GM18502 (cell line): ENCODE measurements at regions not wholly inside any gene's neighbourhood (a gene's known extent, or its start where the extent isn't known, plus 50 kb on each side); places are given as distances from the start of the nearest gene placed in this dataset.

Experiments
- ATAC-seq: cut with Tn5 transposase; IDR thresholded peaks from one replicate; pipeline ENCODE4 v1.9.1; 2021; ENCODE audit warnings: mild to moderate bottlenecking; ENCODE audit not compliant: unreplicated experiment, poor library complexity

- no peak for ATAC-seq
These were observed 863.9 kb downstream of the SUCLG1 start for GRCh38 chr2:83595121-83595690.

DNA sequence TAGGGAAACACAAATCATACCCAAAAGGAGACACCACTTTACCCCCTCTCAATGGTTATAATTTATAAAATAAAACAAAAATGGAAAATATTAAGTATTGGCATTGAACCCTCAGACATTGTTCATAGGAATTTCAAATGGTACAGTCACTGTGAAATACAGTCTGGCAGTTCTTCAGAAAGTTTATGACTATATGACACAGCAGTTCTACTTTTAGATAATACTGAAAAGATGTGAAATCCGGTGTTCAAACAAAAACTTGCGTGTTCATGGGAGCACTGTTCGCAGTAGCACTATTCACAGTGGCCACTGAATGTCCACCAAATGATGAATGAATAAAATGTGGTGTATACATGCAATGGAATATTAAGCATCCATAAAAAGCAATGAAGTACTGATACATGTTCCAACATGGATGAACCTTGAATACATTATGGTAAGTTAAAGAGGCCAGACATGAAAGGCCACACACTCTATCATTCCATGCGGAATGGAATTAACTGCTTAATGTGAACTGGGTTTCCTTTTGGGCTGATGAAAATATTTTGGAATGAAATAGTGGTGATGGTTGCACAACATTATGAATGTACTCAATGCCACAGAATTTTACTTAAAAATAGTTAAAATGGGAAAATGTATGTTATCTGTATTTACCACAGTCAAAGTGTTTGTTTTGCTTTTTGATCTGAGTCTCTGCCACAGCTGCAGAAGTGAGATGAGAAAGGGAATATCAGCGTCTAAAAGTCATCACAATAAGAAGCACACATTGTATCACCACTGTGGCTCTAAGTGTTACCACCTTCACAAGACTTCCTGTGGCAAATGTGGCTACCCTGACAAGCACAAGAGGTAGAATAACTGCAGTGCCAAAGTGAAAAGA is 864.6 kb downstream of the SUCLG1 start:
- no peak for ATAC-seq

DNA sequence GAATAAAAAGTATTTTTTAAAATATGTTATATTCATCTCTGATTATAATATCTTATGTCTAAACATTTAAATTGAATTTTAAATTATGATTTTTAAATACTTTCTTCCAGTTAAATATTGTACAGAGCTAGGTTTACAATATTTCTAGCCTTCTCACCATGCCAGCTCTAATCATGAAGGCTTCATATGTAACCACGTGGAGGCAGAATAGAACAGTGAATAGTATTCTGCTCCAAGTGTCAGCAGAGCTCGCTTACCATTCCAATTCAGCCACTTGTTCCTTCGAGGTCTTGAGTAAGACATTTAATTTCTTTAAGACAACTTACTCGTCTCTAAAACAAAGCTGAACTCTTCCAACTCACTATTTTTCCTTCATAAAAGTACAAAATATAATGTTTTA is 871.8 kb downstream of the SUCLG1 start:
- no peak for ATAC-seq

- ATAC-seq = no peak
These were observed 873.8 kb downstream of the SUCLG1 start for GRCh38 chr2:83585250-83585649.

DNA sequence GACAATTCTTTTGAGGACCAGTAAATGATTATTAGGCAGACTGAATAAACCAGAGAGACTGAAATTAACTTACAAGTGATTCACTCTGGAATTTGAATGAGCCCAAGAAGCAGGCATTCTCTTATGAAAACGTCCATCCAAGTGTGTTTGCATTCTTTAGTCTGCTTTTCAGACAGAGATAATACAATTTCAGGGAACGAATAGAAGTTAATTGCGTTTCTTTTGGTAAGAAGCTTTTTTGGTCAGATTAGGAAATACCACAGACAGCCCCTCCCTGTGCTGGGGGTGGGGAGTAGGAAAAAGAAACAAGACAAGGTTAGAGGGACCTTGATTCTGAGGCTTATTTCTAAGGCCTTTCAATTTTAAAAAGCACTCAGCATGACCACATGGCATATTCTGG is 874.4 kb downstream of the SUCLG1 start:
- ATAC-seq = no peak

GRCh38 chr2:83582589-83582988 is 876.5 kb downstream of the SUCLG1 start:
- no peak for ATAC-seq

GRCh38 chr2:83579507-83579906 is 879.6 kb downstream of the SUCLG1 start:
- no peak for ATAC-seq

DNA sequence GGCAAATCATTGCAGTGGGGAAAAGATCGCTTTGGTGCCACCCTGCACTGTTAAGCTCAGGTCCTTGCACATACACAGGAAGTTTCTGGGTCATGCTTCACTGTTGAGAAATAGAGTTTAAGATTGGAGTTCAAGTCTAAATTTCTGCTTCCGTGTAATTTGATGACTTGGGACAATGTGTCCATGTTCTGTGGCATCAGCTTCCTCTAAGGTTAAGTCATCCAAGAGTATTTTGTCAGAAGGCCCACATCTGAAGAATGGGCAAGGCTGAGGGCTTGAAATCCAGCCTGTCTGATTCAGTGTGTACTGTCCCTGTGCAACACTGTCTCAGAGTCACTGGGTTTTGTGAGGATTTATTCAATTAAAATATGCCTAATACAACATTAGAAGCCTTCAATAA is 880.7 kb downstream of the SUCLG1 start:
- no peak for ATAC-seq

DNA sequence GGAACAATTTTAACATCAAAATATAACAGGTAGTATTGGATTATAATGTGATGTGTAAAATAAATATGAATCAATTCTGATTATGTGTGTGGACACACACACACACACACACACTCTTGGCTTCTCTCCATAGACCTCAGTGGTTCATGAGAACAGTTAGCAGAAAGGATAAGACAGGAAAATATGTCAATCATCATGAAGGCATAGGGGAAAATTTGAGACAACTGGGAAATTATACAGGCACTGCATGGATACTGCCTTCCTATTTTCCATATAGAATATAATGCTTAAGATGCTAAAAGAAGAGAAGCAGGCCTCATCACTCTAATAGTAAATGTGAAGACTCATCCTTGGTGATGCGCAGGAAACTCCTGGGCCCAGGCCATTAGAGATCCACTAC is 884.5 kb downstream of the SUCLG1 start:
- no peak for ATAC-seq

- ATAC-seq = no peak
These were observed 886.0 kb downstream of the SUCLG1 start for GRCh38 chr2:83573060-83573459.

- no peak for ATAC-seq
These were observed 886.7 kb downstream of the SUCLG1 start for GRCh38 chr2:83572400-83572799.

DNA sequence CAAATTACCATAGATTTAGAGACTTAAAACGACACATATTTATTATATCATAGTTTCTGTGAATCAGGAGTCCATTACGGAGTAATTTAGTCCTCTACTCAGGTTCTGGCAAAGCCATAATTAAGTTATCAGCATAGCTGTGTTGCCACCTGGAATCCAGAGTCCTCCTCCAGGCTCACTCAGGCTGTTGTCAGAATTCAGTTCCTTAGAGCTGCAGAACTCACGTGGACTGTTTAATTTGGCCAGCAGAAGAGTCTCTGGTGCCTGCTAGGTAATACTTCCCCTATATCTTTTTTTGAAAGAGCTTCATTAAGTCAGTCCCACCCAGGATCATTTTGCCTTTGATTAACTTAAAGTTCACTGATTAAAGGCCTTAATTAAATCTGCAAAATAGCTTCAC is 891.5 kb downstream of the SUCLG1 start:
- no peak for ATAC-seq

- ATAC-seq = no peak
These were observed 893.5 kb downstream of the SUCLG1 start for GRCh38 chr2:83565626-83566025.

- no peak for ATAC-seq
These were observed 893.9 kb downstream of the SUCLG1 start for GRCh38 chr2:83565181-83565580.

- ATAC-seq = no peak
These were observed 897.5 kb downstream of the SUCLG1 start for GRCh38 chr2:83561592-83561991.

DNA sequence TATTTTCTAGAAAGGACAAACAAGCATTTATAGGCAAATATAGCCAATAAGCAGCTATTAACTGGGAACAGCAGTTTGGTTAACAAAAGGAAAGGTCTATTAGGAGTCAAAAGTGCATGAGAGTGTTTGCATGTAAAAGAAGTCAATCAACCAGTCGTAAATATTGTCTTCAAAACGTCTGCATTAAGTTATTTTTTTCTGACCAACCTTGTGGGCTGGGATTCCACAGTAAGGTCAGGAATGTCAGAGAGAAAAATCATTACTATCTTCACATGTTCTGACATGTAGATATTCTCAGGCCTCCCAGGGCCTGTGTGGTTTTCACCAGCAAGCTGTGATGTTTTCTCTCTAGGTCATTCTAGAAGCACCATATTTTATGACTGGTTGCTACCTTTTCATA is 922.5 kb downstream of the SUCLG1 start:
- no peak for ATAC-seq

- no peak for ATAC-seq
These were observed 924.7 kb downstream of the SUCLG1 start for GRCh38 chr2:83534416-83534815.

DNA sequence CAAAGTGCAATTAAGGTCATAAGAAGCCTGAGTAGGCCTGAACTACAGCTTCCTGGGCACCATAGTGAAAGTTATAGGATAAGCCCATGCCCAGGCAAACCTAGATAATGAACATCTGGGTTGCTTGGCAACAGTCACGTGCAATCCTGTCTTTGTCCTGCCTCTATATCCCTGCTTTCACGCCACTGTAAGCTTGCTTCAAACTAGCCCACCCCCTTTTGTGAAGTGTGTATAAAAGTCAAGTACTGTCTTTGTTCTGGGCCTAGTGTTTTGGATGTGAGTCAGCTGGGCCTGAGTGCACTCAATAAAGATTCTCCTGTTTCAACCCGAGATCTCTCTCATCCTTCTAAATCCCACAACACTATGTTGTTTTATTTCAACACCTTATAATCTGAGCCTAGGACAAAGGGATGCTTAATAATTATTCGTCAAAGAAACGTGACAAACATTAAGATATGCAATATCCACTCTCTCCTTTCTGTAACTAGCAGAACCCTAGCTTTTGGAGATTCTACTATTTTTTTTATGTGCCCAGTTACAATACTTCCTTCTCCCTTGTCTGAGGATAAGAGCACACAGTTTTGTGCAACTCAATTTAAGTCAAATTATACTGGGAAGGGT is 927.8 kb downstream of the SUCLG1 start:
- ATAC-seq = no peak

DNA sequence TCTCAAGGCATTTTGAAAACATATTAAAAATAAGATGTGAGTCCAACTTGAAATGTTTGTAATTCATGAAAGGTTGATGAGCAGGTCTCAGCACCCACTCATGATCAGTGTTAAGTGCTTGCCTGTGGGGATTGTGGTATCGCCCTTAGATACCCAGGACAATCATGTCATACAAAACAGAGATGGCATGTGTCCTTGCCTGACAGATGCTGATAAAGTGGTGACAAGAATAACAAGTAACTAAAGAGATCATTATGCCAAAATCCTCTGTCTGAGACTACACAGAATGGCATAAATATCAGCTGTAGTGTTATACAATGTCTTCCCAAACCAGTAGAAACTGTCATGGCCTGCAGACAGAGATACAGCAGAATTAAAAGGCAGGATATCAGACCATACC is 930.3 kb downstream of the SUCLG1 start:
- ATAC-seq = no peak

GRCh38 chr2:83522891-83523493 is 936.1 kb downstream of the SUCLG1 start:
- ATAC-seq = no peak

GRCh38 chr2:83517727-83518368 is 941.2 kb downstream of the SUCLG1 start:
- no peak for ATAC-seq
